Activated T-cell treated with anti-CD3 and anti-CD28 coated beads, Interleukin-2, amount 50 U/mL, for 24 hours (primary cell): ENCODE measurements at regions not wholly inside any gene's neighbourhood (a gene's known extent, or its start where the extent isn't known, plus 50 kb on each side); places are given as distances from the start of the nearest gene placed in this dataset.

ENCODE experiments used
- DNase-seq: peaks from one replicate; pipeline ENCODE4 v3.0.0-alpha.2; 2020
- H3K27ac Mint-ChIP-seq: 2 replicates; pipeline ENCODE4 v1.8.0; 2020; ENCODE audit warnings: mild to moderate bottlenecking, mixed read lengths
- H3K27me3 Mint-ChIP-seq: 2 replicates; pipeline ENCODE4 v1.8.0; 2020; ENCODE audit warnings: mixed read lengths
- H3K36me3 Mint-ChIP-seq: 2 replicates; pipeline ENCODE4 v1.8.0; 2020; ENCODE audit warnings: low read depth, mixed read lengths
- H3K4me1 Mint-ChIP-seq: 2 replicates; pipeline ENCODE4 v1.8.0; 2020; ENCODE audit warnings: low read depth, mixed read lengths
- H3K4me3 Mint-ChIP-seq: 2 replicates; pipeline ENCODE4 v1.8.0; 2020; ENCODE audit warnings: mild to moderate bottlenecking, moderate library complexity, mixed read lengths
- H3K9me3 Mint-ChIP-seq: 2 replicates; pipeline ENCODE4 v1.8.0; 2020; ENCODE audit warnings: mixed read lengths

DNA sequence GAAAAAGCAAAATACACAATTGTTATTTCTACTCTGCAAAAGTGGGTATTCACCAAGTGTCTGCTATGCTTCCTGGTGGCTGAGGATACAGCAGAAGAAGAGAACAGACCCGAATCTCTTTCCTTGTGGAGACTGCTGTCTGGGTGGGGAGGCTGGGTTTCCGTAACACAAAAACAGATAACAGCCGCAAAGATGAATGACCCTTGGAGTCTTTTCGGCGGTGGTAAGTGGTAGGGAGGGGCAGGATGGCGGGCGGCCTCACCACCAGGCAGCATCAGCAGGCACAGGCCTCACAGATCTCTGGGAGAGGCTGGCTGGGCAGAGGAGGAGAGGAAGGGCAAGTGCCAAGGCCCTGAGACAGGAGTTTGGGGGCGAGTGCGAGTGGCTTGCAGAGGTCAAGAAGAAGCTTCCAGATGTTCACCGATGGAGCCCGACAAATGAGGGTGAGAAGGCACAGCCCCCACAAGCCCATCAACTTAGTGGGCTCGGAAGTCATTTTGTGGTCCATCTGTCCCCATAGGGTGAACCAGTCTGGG, 164.2 kb downstream of the RHOU start:
- no peak for DNase-seq
- Mint-ChIP-seq H3K27ac (no peak overlapping the region), H3K27me3 (no peaks in the 10 kb centered on the region), H3K9me3 (no peaks in the 10 kb centered on the region), H3K4me1 (no peaks in the 10 kb centered on the region), H3K4me3 (no peak overlapping the region), H3K36me3 (no peaks in the 10 kb centered on the region)

- Mint-ChIP-seq H3K27me3 (no peaks in the 10 kb centered on the region), H3K4me1 (no peaks in the 10 kb centered on the region), H3K9me3 (no peaks in the 10 kb centered on the region), H3K36me3 (no peaks in the 10 kb centered on the region), H3K4me3 (no peak overlapping the region), H3K27ac (no peak overlapping the region)
- DNase-seq, result no peak
These were observed 165.0 kb downstream of the RHOU start for GRCh38 chr1:228900099-228900885.

DNA sequence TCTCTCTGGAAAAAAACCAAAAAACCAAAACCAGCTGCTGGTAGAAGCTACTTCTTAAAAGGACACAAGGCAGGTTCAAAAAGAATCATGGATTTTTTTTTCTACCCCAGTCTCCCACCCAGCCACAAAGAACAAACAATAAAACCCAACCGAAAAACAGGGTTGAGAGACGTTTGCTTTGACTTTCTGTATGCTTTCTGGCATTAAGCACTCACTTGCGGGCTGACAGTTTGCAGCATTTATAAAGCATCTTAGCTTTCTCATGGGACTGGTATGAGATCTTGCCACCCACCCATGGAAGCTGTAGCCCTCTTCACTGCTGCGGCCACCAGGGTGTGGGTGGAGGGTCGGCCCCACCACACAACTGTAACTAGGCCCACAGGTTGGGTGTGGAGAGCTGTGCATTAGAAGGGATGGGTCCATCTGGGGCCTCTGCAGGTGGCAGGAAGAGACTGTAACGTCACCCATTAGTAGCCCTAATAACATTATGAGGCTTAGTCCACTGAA, 165.7 kb downstream of the RHOU start:
- no peaks in the 10 kb centered on the region for H3K27me3 Mint-ChIP-seq
- no peaks in the 10 kb centered on the region for H3K4me1 Mint-ChIP-seq
- H3K4me3 Mint-ChIP-seq, result no peak overlapping the region
- DNase-seq, result no peak
- no peaks in the 10 kb centered on the region for H3K36me3 Mint-ChIP-seq
- no peaks in the 10 kb centered on the region for H3K9me3 Mint-ChIP-seq
- H3K27ac Mint-ChIP-seq, result no peak overlapping the region

GRCh38 chr1:228901936-228902681, 166.8 kb downstream of the RHOU start:
- Mint-ChIP-seq H3K4me1 (no peaks in the 10 kb centered on the region), H3K36me3 (no peaks in the 10 kb centered on the region), H3K9me3 (no peaks in the 10 kb centered on the region), H3K27ac (no peak overlapping the region), H3K27me3 (no peaks in the 10 kb centered on the region), H3K4me3 (no peak overlapping the region)
- no peak for DNase-seq

DNA sequence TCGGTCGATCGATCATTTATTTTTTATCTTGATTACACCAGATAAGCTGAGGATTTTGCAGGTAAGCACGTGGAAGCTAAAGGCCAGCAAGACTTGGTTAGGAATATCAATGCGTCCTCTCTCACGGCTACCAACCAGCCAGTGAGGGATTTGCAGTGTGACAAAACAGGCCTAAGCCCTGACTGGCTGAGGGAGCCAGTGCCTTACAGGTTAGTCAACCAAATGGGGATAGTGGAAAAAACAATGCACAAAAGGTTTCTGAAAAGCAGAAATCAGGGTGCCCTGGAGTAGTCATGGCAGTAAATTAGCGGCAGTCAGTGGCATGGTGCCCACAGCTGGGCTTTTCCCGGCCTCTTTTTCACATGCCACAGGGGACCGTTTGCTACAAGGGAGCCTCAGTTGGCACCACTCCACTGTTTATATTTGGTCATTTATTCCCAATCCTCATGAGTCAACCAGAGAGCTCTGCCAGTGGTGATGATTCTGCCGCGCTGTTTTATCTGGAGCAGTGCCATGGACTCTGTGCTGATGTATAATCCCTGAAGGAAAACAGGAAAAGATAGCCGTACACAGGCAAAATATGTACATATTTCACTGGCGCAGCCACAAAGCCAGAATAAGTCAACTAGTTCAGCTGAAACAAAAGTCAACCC, 167.6 kb downstream of the RHOU start:
- no peaks in the 10 kb centered on the region for H3K4me1 Mint-ChIP-seq
- H3K27me3 Mint-ChIP-seq, result no peaks in the 10 kb centered on the region
- H3K9me3 Mint-ChIP-seq, result no peaks in the 10 kb centered on the region
- no peak for DNase-seq
- H3K27ac Mint-ChIP-seq, result no peak overlapping the region
- no peaks in the 10 kb centered on the region for H3K36me3 Mint-ChIP-seq
- no peak overlapping the region for H3K4me3 Mint-ChIP-seq

DNA sequence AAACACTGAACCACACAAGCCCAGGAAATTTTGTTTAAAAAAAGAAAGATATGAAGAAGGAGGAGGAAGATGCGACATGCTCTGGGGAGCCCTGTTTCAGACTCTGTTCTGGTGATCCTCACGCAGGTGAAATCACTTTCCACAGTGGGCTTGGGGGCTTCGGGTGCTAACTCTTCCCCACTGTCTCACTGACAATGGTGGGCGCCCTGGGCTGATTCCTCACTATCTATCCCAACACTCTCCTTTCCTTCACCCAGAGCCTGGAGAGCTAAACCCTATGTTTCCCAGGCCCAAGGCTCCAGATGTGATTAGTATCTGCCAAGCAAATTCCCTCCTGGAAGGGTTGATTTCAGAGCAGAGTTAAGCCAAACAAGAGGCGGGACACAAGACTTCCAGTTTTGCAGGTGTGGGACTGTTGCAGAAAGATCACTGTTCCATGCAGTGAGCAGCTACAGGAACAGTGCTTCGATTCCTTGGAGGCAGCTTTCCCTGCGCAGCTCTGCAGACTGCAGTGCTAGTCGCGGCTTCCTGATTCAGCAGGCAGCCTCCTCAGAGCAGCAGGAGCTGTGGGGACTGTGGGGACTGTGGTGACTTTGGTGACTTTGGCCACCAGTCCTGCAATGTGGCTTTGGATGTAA, 168.3 kb downstream of the RHOU start:
- Mint-ChIP-seq H3K9me3 (no peaks in the 10 kb centered on the region), H3K27ac (no peak overlapping the region), H3K4me1 (no peaks in the 10 kb centered on the region), H3K4me3 (no peak overlapping the region), H3K36me3 (no peaks in the 10 kb centered on the region), H3K27me3 (no peaks in the 10 kb centered on the region)
- no peak for DNase-seq

- Mint-ChIP-seq H3K4me3 (no peak overlapping the region), H3K4me1 (no peaks in the 10 kb centered on the region), H3K27me3 (no peaks in the 10 kb centered on the region), H3K27ac (no peak overlapping the region), H3K36me3 (no peaks in the 10 kb centered on the region), H3K9me3 (no peaks in the 10 kb centered on the region)
- DNase-seq, result no peak
These were observed 168.9 kb downstream of the RHOU start for GRCh38 chr1:228904222-228904621.

DNA sequence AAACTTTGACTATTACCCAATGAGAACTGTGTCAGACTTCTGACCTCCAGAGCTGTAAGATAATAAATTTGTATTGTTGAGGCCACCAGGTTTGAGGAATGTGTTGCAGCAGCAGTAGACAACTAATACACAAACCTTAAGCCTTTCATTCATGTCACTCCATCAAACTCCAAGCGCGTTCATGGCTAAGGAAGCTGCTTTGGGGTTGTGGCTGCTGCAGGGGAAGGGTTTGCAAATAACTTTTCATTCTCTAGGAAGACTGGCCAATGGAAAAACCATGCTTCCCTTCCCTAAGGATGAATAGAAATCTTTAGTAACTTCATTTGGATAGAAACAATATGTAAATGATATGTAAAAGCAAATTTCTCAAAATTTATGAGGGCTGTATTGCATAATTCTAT, 170.4 kb downstream of the RHOU start:
- Mint-ChIP-seq H3K36me3 (no peaks in the 10 kb centered on the region), H3K27me3 (no peaks in the 10 kb centered on the region), H3K9me3 (no peaks in the 10 kb centered on the region), H3K27ac (no peak overlapping the region), H3K4me1 (no peaks in the 10 kb centered on the region), H3K4me3 (no peak overlapping the region)
- no peak for DNase-seq

DNA sequence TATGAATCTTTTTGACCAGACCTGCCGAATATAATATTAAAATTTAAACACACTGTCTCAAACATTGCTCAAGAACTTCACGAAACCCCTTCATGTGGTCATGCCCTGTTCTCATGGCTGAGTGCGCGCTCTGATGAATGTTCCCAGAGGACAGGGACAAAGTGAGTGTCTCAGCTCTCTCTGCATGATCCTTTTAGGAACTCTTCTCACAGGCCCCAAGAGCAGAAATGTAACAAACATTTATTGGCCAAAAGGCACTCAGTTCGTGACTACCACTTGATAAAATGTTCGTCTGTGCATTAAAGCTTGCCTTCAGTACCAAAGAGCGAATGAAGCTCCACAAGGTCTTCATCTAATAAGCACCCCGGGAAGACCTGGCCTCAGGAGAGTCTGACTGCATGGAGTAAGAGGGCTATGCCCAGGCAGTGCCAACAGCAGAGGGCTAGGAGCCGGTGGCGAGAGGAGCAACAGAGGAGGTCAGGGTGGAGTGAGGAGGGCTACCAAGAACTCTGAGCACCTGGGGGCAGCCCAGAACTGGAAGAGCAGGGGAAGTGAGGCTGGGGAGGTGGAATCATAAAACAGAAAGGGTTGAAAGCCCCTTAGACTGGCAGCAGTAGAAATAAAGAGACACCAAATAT, 171.1 kb downstream of the RHOU start:
- no peaks in the 10 kb centered on the region for H3K4me1 Mint-ChIP-seq
- no peak for DNase-seq
- no peaks in the 10 kb centered on the region for H3K27me3 Mint-ChIP-seq
- H3K9me3 Mint-ChIP-seq, result no peaks in the 10 kb centered on the region
- no peaks in the 10 kb centered on the region for H3K36me3 Mint-ChIP-seq
- no peak overlapping the region for H3K27ac Mint-ChIP-seq
- H3K4me3 Mint-ChIP-seq, result no peak overlapping the region

GRCh38 chr1:228911225-228912210, 176.2 kb downstream of the RHOU start:
- no peak overlapping the region for H3K4me3 Mint-ChIP-seq
- no peaks in the 10 kb centered on the region for H3K36me3 Mint-ChIP-seq
- DNase-seq, result no peak
- H3K9me3 Mint-ChIP-seq, result peaks cover 2% of the 10 kb centered on the region
- H3K27ac Mint-ChIP-seq, result no peak overlapping the region
- no peaks in the 10 kb centered on the region for H3K4me1 Mint-ChIP-seq
- no peaks in the 10 kb centered on the region for H3K27me3 Mint-ChIP-seq

GRCh38 chr1:228913626-228914414, 178.5 kb downstream of the RHOU start:
- H3K4me1 Mint-ChIP-seq, result no peaks in the 10 kb centered on the region
- DNase-seq, result no peak
- no peak overlapping the region for H3K27ac Mint-ChIP-seq
- no peaks in the 10 kb centered on the region for H3K27me3 Mint-ChIP-seq
- no peak overlapping the region for H3K4me3 Mint-ChIP-seq
- H3K36me3 Mint-ChIP-seq, result no peaks in the 10 kb centered on the region
- peaks cover 2% of the 10 kb centered on the region for H3K9me3 Mint-ChIP-seq

DNA sequence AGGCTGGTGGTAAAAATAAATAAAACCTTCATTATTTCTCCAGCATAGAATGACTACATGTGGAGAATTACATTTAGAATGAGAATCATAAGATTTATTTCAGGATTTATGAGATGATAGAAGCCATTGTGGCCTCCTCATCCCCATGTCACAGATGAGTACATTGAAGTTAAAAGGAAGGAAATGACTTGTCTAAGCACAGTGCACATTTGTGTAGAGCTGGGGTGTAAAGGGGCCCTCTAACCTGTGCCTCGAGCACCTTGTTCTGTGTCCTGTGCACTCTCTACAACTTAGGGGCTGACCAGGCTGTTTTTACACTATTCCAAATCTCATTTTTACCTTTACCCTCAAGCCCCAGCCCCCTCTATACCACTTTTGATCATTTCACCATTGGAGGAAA, 179.4 kb downstream of the RHOU start:
- no peaks in the 10 kb centered on the region for H3K36me3 Mint-ChIP-seq
- H3K27ac Mint-ChIP-seq, result no peak overlapping the region
- no peak for DNase-seq
- no peaks in the 10 kb centered on the region for H3K27me3 Mint-ChIP-seq
- H3K4me3 Mint-ChIP-seq, result no peak overlapping the region
- H3K9me3 Mint-ChIP-seq, result peaks cover 2% of the 10 kb centered on the region
- no peaks in the 10 kb centered on the region for H3K4me1 Mint-ChIP-seq
